GM18517 (cell line): ENCODE measurements at regions not wholly inside any gene's neighbourhood (a gene's known extent, or its start where the extent isn't known, plus 50 kb on each side); places are given as distances from the start of the nearest gene placed in this dataset.
"Not testable (repeated sequence)": the region's sequence is repeated elsewhere in the genome, so short reads cannot be mapped to it uniquely, and the experiment has no call there.

Source experiments
- ATAC-seq: cut with Tn5 transposase; IDR thresholded peaks from one replicate; pipeline ENCODE4 v1.9.1; 2021; ENCODE audit warnings: mild to moderate bottlenecking, moderate library complexity; ENCODE audit not compliant: unreplicated experiment

GRCh38 chr12:70069221-70070105, 173.8 kb upstream of the CNOT2 start:
- ATAC-seq, result no peak

- no peak for ATAC-seq
Observed at GRCh38 chr12:70070494-70071007, 172.7 kb upstream of the CNOT2 start.

GRCh38 chr12:70074510-70074909, 168.7 kb upstream of the CNOT2 start:
- ATAC-seq, result no peak

- ATAC-seq, result no peak
Observed at GRCh38 chr12:70077441-70077840, 165.8 kb upstream of the CNOT2 start.

- no peak for ATAC-seq
Observed at GRCh38 chr12:70078161-70078560, 165.1 kb upstream of the CNOT2 start.

- ATAC-seq, result no peak
Observed at GRCh38 chr12:70080566-70080965, 162.7 kb upstream of the CNOT2 start.

GRCh38 chr12:70082997-70083676, 160.1 kb upstream of the CNOT2 start:
- ATAC-seq, result no peak

- ATAC-seq, result no peak
Observed at GRCh38 chr12:70083677-70084020, 159.6 kb upstream of the CNOT2 start.

- not testable (repeated sequence) for ATAC-seq
Observed at GRCh38 chr12:70086372-70086771, 156.9 kb upstream of the CNOT2 start.

GRCh38 chr12:70091021-70091521, 152.2 kb upstream of the CNOT2 start:
- no peak for ATAC-seq

- no peak for ATAC-seq
Observed at GRCh38 chr12:70094467-70094866, 148.8 kb upstream of the CNOT2 start.

GRCh38 chr12:70096759-70097410, 146.3 kb upstream of the CNOT2 start:
- ATAC-seq, result no peak

GRCh38 chr12:70101064-70101463, 142.2 kb upstream of the CNOT2 start:
- ATAC-seq, result no peak

GRCh38 chr12:70106347-70106746, 136.9 kb upstream of the CNOT2 start:
- no peak for ATAC-seq

GRCh38 chr12:70110085-70110484, 133.1 kb upstream of the CNOT2 start:
- ATAC-seq, result no peak

GRCh38 chr12:70117670-70118069, 125.6 kb upstream of the CNOT2 start:
- ATAC-seq, result no peak

- ATAC-seq, result no peak
Observed at GRCh38 chr12:70120970-70121369, 122.3 kb upstream of the CNOT2 start.

- no peak for ATAC-seq
Observed at GRCh38 chr12:70121562-70121961, 121.7 kb upstream of the CNOT2 start.

GRCh38 chr12:70122804-70123203, 120.4 kb upstream of the CNOT2 start:
- no peak for ATAC-seq

GRCh38 chr12:70149013-70149412, 94.2 kb upstream of the CNOT2 start:
- no peak for ATAC-seq

GRCh38 chr12:70149665-70150064, 93.6 kb upstream of the CNOT2 start:
- ATAC-seq, result no peak
